SKM-1 (cell line): ENCODE measurements at regions not wholly inside any gene's neighbourhood (a gene's known extent, or its start where the extent isn't known, plus 50 kb on each side); places are given as distances from the start of the nearest gene placed in this dataset.
"Not testable (repeated sequence)": the region's sequence is repeated elsewhere in the genome, so short reads cannot be mapped to it uniquely, and the experiment has no call there.

Source experiments
- DNase-seq: peaks from one replicate; lab custom pipeline; 2025; ENCODE audit not compliant: unreplicated experiment; lab: John Stamatoyannopoulos, UW

GRCh38 chr3:8112587-8112986, 389.0 kb upstream of the LMCD1 start:
- DNase-seq: no peak

- no peak for DNase-seq
Observed at GRCh38 chr3:8113626-8114025, 388.0 kb upstream of the LMCD1 start.

DNA sequence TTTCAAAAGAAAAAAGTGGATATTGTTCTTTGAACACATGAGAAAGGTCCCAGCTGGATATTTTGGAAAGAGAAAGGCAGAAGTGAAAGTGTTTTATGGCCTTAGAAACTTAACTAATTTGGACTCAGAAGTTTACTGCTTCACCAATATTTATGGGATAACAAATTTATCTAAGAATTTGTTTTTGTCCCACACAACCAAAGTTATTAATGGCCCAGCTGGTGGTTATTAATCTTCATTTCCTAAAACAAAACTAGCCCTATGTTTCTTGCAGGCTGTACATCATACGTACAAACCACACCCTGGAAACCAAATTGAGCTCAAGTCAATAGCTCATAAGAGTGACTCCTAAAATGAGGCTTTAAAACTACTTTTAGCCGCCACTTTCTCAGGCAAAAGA, 372.9 kb upstream of the LMCD1 start:
- DNase-seq: no peak

DNA sequence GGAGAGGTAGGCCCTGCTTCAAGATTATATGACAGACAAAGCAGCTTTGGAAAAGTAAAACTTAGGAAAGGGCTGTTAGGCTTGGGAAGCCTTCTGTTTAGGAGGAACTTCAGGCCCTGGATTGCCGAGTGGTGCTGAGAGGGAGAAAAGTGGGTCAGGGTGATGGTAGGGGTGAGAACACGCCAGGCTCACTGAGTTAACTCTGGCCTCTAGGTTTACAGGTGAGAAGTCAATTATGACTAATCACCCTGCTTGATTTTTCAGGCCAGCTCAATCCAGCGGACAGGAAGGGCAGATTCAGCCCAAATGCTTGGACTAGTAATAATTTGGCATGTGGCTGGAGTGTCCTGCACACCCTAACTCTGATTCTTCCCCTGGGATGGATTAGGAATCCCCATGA, 365.1 kb upstream of the LMCD1 start:
- DNase-seq: no peak

DNA sequence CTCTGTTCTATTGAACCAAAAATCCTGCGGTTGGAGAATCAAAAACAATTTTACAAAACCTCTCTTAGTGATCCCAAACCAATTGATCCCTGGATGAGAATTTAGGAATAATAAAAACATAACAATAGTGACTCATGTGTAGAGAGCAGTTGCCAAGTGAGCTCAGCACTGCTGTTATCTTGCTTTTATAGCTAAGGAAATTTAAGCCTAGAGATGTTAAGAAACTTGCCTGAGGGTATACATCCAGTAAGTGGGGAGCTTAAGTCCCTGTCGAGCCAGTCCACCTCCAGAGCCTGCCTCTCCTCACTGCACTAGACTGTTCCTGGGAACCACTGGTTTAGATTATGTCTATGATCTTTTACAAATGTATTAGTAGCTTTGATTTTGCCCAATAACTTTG, 358.4 kb upstream of the LMCD1 start:
- DNase-seq: no peak

GRCh38 chr3:8145661-8146060, 356.0 kb upstream of the LMCD1 start:
- no peak for DNase-seq

DNA sequence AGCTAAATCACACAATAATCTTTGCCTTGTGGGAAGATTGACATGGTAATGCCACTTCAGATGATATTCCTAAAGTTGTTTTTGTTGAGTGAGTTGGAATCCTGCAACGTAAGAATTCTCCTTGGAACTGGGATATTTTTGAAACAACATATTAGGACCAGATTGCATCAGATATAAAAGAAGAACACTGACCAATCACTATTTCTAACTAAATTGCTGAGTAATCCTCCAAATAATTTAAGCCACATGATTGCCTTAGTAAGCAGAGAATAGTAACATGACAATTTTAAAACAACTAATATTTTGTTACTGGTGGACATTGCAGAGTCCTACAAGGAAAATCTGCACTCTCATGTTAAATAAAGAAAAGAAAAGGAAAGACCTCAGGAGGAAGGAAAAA, 353.9 kb upstream of the LMCD1 start:
- DNase-seq: no peak

DNA sequence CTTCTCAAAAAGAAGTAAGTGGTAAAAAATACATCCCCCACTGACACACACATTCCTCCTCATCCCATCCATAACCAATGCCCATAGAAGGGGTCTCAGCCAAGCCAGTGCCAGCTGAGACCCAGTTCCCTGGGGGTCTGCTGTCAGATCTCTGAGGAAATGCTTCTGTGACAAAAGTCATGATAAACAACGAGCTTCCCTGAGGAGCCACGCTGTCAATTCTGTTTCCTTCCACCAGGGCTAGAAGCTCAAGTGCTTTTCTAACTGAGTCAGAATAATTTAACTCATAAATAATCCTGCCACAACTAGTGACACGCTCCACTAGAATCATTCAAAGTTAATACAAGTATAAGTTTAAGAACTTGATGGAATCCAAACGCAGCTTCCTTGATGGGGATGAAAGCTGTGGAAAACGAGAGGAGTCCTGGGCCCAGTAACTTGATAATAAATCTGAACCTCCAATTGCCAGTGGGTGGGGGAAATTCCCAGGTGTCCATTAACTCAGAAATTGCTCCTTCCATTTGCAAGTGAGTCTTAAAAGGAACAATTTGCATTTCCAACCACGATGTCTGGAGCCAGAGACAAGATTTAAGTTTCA, 348.7 kb upstream of the LMCD1 start:
- DNase-seq: no peak

DNA sequence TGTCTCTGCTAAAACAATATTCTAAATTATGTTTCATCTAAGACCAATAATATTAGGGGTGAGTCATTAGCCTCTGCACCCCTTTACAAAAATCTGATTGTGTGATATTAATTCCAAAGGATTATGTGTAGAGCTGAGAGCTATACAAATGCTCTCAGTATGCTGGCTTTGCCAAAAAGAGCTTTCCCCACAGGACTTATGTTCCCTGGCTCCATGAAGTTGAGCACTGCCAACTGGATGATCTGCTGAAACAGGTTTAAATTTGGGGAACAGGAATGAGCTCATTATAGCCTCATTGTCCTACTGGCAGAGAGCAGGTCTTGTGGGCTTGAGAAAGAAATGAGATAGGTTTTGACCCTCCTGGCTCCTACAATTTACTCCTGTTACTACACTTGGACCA, 347.8 kb upstream of the LMCD1 start:
- DNase-seq: no peak

DNA sequence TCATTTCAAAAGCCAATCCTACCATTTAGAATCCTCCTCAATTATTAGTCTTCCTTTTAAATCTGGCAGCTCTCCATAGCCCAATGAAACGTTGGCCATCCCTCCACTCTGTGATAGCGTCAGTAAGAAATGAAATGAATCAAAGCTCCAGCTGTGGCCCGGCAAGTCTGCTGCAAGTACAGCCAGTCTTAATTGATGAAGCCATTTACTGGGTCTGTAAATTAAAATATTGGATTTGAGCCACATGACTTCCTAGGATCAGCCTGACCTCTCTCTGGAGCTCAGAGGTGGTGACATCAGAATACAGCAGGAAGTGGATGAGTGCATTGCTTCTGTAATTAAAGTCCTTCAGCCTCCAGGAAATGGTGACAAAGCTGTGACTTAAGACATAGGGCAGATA, 347.0 kb upstream of the LMCD1 start:
- no peak for DNase-seq

GRCh38 chr3:8156138-8156537, 345.5 kb upstream of the LMCD1 start:
- no peak for DNase-seq

GRCh38 chr3:8156831-8157230, 344.8 kb upstream of the LMCD1 start:
- DNase-seq: no peak

GRCh38 chr3:8157640-8158039, 344.0 kb upstream of the LMCD1 start:
- DNase-seq: no peak

DNA sequence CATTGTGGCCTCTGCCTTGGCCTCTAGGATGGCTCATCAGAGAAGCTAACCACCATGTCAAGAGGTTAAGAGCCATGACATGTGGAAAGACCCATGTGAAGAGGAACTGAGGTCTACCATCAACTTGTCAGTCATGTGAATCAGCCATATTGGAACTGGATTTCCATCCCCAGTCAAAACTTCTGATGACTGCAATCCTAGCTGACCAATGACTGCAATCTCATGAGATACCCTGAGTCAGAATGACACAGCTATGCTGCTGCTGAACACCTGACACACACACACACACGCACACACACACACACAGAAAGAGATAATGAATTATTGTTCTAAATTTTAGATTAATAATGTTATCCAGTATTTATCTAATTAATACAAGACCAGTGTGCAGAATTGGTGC, 337.5 kb upstream of the LMCD1 start:
- no peak for DNase-seq

GRCh38 chr3:8166014-8166413, 335.6 kb upstream of the LMCD1 start:
- no peak for DNase-seq

DNA sequence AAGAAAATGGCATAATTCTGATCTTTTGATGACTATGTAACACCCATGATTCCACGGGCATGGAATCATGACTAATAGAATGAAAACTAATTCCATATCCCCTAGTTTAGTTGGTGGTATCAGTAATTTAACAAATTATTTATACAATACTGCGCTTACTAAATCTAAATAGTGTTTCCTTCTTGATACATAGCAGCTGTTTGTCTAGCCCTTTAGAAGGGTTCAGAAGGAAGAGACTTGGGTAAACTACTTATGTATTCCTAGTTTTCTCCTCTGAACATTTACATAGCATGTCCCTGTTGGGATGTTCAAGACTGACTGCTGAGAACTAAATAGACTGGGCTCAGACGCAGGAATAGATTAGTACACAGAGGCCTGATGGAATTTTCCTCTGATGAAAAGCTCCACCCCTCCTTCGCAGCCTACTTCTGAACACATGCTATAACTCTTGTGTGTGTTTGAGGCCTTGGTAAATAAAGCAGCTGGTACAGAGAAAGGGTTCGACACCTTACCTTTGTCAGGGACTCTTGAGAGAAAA, 330.6 kb upstream of the LMCD1 start:
- DNase-seq: no peak

- no peak for DNase-seq
Observed at GRCh38 chr3:8173892-8174291, 327.7 kb upstream of the LMCD1 start.

- DNase-seq: not testable (repeated sequence)
Observed at GRCh38 chr3:8176759-8177483, 324.7 kb upstream of the LMCD1 start.

DNA sequence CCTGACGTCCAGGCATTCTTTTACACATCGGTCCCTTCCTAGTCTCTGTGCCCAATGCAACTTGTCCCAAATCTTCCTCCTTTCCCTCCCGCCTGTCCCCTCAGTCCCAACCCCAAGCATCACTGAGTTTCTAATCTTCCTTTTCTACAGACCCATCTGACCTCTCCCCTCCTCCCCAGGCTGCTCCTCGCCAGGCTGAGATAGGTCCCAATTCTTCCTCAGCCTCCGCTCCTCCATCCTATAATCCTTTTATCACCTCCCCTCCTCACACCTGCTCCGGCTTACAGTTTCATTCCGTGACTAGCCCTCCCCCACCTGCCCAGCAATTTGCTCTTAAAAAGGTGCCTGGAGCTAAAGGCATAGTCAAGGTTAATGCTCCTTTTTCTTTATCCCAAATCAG, 323.1 kb upstream of the LMCD1 start:
- DNase-seq: not testable (repeated sequence)

DNA sequence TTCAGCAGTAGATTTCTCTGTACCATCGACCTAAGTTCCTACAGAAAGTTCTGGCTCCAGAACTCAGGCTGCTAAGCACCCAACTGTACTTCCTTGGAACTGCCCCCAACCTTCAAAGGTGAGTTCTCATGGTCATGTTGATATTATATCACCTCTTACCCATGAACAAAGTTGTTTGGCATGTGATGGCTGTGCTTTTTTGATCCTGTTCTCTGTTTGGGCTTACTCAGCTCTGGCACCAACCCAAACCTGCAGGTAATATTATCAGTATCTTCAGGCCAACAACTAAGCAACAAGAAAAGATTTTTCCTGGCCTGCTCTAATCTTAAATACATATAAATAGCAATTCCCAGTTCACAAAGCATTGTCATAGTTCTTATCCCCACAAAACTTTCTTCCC, 318.7 kb upstream of the LMCD1 start:
- no peak for DNase-seq

DNA sequence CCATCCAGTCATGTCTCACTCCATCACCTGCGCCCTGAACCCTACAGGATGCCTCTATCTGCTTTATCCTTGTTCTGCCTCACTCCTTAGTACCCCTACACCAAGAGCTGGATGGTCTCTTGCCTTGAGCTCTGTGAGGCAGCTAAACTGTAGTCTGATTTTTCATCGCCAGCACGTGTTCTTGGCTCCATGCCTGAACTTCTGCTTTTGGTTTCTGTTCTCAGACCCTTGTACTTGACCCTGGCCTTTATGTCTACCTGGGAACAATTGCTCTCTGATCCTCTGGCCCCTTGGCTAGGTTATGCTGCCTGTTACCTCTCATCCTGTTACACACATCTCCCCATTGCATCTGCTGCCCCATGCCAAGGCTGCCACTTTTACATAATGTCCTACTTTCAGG, 318.0 kb upstream of the LMCD1 start:
- no peak for DNase-seq

DNA sequence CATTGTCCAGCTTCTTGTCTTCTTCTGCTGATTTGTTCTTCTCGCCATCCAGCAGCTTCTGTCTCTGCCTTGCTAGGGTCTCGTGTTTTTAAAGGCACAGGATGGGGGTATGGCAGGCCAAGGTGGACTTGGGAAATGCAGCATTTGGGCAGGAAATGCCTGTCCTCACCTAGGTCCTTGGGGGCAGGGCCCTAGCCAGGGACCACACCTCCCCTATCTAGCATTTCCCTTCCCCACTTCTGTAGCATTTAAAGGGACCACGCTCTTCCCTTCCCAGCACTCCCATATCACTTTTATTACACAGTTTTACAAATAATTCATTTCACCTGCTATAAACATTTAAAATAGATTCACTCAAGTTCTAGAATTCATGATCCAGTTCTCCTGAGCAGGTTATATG, 315.4 kb upstream of the LMCD1 start:
- DNase-seq: no peak

DNA sequence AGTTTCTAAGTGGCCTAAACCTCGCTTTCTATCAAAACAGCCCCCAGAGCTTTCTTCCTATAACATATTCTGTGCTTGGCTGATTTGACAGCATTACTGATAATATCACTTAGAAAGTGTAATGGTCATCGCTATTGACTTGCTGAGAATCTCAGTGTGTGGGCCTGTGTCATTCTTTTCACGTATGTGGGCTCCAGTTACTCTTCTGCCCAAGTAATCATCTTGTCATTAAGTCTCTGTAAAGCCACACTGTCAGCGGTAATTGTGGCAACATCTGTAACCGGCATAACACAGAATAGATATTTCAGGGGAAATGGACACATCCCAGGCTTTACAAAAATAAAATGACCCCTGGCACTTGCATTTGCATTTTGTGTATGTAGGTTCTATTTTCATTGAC, 313.6 kb upstream of the LMCD1 start:
- no peak for DNase-seq
